ENCODE measurements at regions not wholly inside any gene's neighbourhood (a gene's known extent, or its start where the extent isn't known, plus 50 kb on each side); places are given as distances from the start of the nearest gene placed in this dataset.

DNA sequence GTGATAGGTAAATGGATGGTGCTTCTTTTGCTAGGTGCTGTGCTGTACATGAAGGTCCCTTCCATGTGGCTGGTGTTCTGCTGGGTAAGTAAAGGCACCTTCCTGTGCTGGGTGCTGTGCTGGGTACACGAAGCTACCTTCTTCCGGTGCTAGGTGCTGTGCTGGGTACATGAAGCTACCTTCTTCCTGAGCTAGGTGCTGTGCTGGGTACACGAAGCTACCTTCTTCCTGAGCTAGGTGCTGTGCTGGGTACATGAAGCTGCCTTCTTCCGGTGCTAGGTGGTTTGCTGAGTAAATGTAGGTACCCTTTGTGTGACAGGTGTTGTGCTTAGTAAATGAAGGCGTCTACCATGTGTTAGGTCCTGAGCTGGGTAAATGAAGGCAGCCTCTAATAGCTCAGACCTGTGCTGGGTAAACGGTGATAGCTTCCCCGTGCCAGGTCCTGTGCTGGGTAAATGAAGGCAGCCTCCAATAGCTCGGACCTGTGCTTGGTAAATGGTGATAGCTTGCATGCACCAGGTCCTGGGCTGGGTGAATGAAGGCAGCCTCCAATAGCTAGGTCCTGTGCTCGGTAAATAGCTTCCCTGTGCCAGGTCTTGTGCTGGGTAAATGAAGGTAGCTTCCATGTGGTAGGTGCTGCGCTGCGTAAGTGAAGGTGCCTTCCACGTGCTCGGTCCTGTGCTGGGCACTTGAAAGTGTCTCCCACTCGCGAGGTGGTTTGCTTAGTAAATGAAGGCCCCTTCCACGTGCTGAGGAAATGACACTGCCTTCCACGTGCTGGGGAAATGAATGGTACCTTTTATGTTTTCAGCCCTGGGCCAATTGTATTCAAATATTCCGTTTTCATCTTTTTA, 115.5 kb downstream of the ERMARD start:
- Histone ChIP-seq H3K27me3 (ENCODE audit: control insufficient read depth in 2 of 2, insufficient read depth in 2 of 2, low read length in 2 of 2) (no peaks in the 10 kb centered on the region), H3K79me2 (ENCODE audit: control insufficient read depth, insufficient read depth, low read length) (no peaks in the 10 kb centered on the region), H3K4me3 (replicated peaks in 1 of 3; ENCODE audit: insufficient read depth in 1 of 3, low read depth in 1 of 3, low read length in 3 of 3) (no peak overlapping the region), H4K20me1 (replicated peaks; ENCODE audit: control insufficient read depth, extremely low read depth, insufficient read depth, low read length) (no peaks in the 10 kb centered on the region), H3K27ac (ENCODE audit: insufficient read depth, low read depth, low read length) (no peak overlapping the region), H2AFZ (ENCODE audit: low read depth, low read length) (no peak overlapping the region), H3K9ac (replicated peaks; ENCODE audit: extremely low read depth, insufficient read depth, low read length) (no peak overlapping the region), H3K9me3 (replicated peaks; ENCODE audit: control insufficient read depth, insufficient read depth, low read length) (no peaks in the 10 kb centered on the region), H3K36me3 (ENCODE audit: control insufficient read depth in 2 of 2, extremely low read depth in 1 of 2, insufficient read depth in 2 of 2, low read length in 2 of 2) (no peaks in the 10 kb centered on the region), H3K9me1 (replicated peaks; ENCODE audit: control insufficient read depth, extremely low read depth, insufficient read depth, low read length) (no peaks in the 10 kb centered on the region), H3K4me1 (ENCODE audit: control insufficient read depth, extremely low read depth, insufficient read depth, low read length) (no peaks in the 10 kb centered on the region), H3K4me2 (ENCODE audit: insufficient read depth, low read length) (no peak overlapping the region)
- dilution Hi-C loops (cut with MboI; ENCODE audit: extremely low pct_ligation_motif_present, low sequenced_read_pairs) (no loop called here), intact Hi-C loops (cut with micrococcal nuclease) (no loop called here)
- no TSS peak for BruUV-seq (replicated peaks)
- DNase-seq (ENCODE audit: low read depth, low spot score) = no peak
- TF ChIP-seq EZH2 (IDR thresholded peaks at IDR 0.05; ENCODE audit: borderline replicate concordance, low read depth, low read length, severe bottlenecking) = no peak
- CTCF ChIA-PET = interaction anchor here (2.8 kb wide), 1 partner anchor 35 kb away, joined by 14 read pairs; no protein-coding TSS in a partner anchor
- FAIRE-seq = no peak
- POLR2A ChIA-PET = no interaction called here

DNA sequence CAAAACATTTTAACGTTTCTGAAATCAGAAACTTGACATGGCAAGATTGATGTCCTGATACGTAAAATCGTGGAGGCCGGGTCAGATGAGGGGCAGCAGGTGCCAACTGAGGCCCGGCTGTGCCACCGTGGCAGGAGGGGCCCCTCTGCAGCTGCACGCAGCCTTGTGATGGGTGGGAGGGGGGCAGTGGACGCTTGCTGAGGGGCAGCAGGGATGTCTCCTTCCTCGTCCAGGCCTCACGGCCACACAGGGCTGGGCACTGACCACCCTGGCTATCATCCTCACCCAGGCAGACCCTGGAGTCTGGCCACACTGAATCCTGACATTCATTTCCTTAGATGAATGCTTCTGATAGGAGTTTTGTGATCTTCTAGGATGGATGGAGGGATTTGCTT, 114.7 kb downstream of the ERMARD start:
- Histone ChIP-seq H3K4me2 (ENCODE audit: insufficient read depth, low read length) (no peak overlapping the region), H3K36me3 (ENCODE audit: control insufficient read depth in 2 of 2, extremely low read depth in 1 of 2, insufficient read depth in 2 of 2, low read length in 2 of 2) (no peaks in the 10 kb centered on the region), H3K27me3 (ENCODE audit: control insufficient read depth in 2 of 2, insufficient read depth in 2 of 2, low read length in 2 of 2) (no peaks in the 10 kb centered on the region), H3K9ac (replicated peaks; ENCODE audit: extremely low read depth, insufficient read depth, low read length) (no peak overlapping the region), H3K27ac (ENCODE audit: insufficient read depth, low read depth, low read length) (no peak overlapping the region), H3K4me1 (ENCODE audit: control insufficient read depth, extremely low read depth, insufficient read depth, low read length) (no peaks in the 10 kb centered on the region), H3K4me3 (replicated peaks in 1 of 3; ENCODE audit: insufficient read depth in 1 of 3, low read depth in 1 of 3, low read length in 3 of 3) (no peak overlapping the region), H3K79me2 (ENCODE audit: control insufficient read depth, insufficient read depth, low read length) (no peaks in the 10 kb centered on the region), H4K20me1 (replicated peaks; ENCODE audit: control insufficient read depth, extremely low read depth, insufficient read depth, low read length) (no peaks in the 10 kb centered on the region), H2AFZ (ENCODE audit: low read depth, low read length) (no peak overlapping the region), H3K9me3 (replicated peaks; ENCODE audit: control insufficient read depth, insufficient read depth, low read length) (no peaks in the 10 kb centered on the region), H3K9me1 (replicated peaks; ENCODE audit: control insufficient read depth, extremely low read depth, insufficient read depth, low read length) (no peaks in the 10 kb centered on the region)
- no peak for DNase-seq (ENCODE audit: low read depth, low spot score)
- no TSS peak for BruUV-seq (replicated peaks)
- dilution Hi-C loops (cut with MboI; ENCODE audit: extremely low pct_ligation_motif_present, low sequenced_read_pairs) (no loop called here), intact Hi-C loops (cut with micrococcal nuclease) (no loop called here)
- TF ChIP-seq EZH2 (IDR thresholded peaks at IDR 0.05; ENCODE audit: borderline replicate concordance, low read depth, low read length, severe bottlenecking) (no peak), POLR2AphosphoS5 (IDR thresholded peaks at IDR 0.05; ENCODE audit: insufficient read depth, low read depth, low read length) (no peak), GATA2 (IDR thresholded peaks at IDR 0.05; ENCODE audit: insufficient read depth, insufficient read length, low read depth, low read length) (no peak), FOS (IDR thresholded peaks at IDR 0.05; ENCODE audit: borderline replicate concordance, insufficient read depth, low read length) (no peak), MYC (IDR thresholded peaks at IDR 0.05; ENCODE audit: low read depth, low read length) (no peak), JUN (IDR thresholded peaks at IDR 0.05; ENCODE audit: borderline replicate concordance, insufficient read depth, insufficient read length, low read depth) (no peak), POLR2A (IDR thresholded peaks at IDR 0.05; ENCODE audit: low read depth, low read length) (no peak)
- TF ChIP-seq, protein P1, sequence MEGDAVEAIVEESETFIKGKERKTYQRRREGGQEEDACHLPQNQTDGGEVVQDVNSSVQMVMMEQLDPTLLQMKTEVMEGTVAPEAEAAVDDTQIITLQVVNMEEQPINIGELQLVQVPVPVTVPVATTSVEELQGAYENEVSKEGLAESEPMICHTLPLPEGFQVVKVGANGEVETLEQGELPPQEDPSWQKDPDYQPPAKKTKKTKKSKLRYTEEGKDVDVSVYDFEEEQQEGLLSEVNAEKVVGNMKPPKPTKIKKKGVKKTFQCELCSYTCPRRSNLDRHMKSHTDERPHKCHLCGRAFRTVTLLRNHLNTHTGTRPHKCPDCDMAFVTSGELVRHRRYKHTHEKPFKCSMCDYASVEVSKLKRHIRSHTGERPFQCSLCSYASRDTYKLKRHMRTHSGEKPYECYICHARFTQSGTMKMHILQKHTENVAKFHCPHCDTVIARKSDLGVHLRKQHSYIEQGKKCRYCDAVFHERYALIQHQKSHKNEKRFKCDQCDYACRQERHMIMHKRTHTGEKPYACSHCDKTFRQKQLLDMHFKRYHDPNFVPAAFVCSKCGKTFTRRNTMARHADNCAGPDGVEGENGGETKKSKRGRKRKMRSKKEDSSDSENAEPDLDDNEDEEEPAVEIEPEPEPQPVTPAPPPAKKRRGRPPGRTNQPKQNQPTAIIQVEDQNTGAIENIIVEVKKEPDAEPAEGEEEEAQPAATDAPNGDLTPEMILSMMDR (IDR thresholded peaks at IDR 0.05; ENCODE audit: extremely low read depth in 1 of 2, insufficient read depth in 1 of 2, low read depth in 1 of 2, low read length in 2 of 2) = no peak
- TF ChIP-seq, protein P2, sequence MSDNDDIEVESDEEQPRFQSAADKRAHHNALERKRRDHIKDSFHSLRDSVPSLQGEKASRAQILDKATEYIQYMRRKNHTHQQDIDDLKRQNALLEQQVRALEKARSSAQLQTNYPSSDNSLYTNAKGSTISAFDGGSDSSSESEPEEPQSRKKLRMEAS (IDR thresholded peaks at IDR 0.05; ENCODE audit: insufficient read depth, insufficient read length) = no peak
- ChIA-PET POLR2A (no interaction called here), CTCF (no interaction called here)
- FAIRE-seq = no peak
